Adrenal gland (tissue), 5 donors: ENCODE measurements at regions not wholly inside any gene's neighbourhood (a gene's known extent, or its start where the extent isn't known, plus 50 kb on each side); places are given as distances from the start of the nearest gene placed in this dataset.

Source experiments
- CTCF ChIP-seq, 6 experiments: fragments of 450-650 bp in 4 of 6; fragments of 200-600 bp in 2 of 6; sonication (generic) in 1 of 6; IDR thresholded peaks; 1 replicate in 5 of 6; 2 replicates in 1 of 6; pipeline versions ENCODE4 v1.5.1 to v1.8.0; 2016 to 2021; ENCODE audit warnings: antibody characterized with exemption in 6 of 6, mild to moderate bottlenecking in 2 of 6, moderate library complexity in 1 of 6
- POLR2A ChIP-seq, 2 donors: fragments of 450-650 bp; IDR thresholded peaks; one replicate each; pipeline ENCODE4 v1.6.1; 2017; ENCODE audit warnings: antibody characterized with exemption in 2 of 2, mild to moderate bottlenecking in 2 of 2, moderate library complexity in 1 of 2
- donor health status: DM: no; HTN: no; CAD: no.

DNA sequence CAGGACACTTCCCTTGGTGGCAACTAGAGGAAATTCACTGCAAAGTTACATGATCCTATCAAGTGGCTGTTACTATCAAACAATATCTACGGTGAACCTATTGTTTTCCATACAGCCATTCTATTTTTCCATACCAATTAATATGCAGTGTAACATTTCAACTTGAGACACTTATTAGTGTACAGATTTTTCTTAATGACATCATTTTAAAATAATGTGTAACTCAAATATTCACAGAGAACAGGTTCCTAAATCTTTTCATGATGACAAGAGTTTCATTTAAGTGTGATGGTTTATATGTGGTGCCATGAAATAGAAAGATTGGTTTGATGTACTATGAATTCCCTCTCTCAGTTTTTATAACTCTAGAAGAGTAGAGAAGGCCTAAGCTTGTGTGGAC lies 291.2 kb upstream of the SOX5 start:
- no peak for TF ChIP-seq CTCF (IDR thresholded peaks at IDR 0.05)
- no peak for TF ChIP-seq POLR2A (IDR thresholded peaks at IDR 0.05)
